GOT3 (cell line): ENCODE measurements at regions not wholly inside any gene's neighbourhood (a gene's known extent, or its start where the extent isn't known, plus 50 kb on each side); places are given as distances from the start of the nearest gene placed in this dataset.

Source experiments
- DNase-seq: peaks from one replicate; lab custom pipeline; 2025; ENCODE audit warnings: mixed read lengths; lab: John Stamatoyannopoulos, UW

- no peak for DNase-seq
Measured at GRCh38 chr11:27193434-27194225, 153.0 kb downstream of the BBOX1 start.

GRCh38 chr11:27192184-27192583 is 151.6 kb downstream of the BBOX1 start:
- DNase-seq: no peak

- DNase-seq: no peak
Measured at GRCh38 chr11:27191639-27192038, 151.0 kb downstream of the BBOX1 start.

- DNase-seq: no peak
Measured at GRCh38 chr11:27188696-27189095, 148.1 kb downstream of the BBOX1 start.

GRCh38 chr11:27187848-27188621 is 147.4 kb downstream of the BBOX1 start:
- no peak for DNase-seq

GRCh38 chr11:27187075-27187847 is 146.6 kb downstream of the BBOX1 start:
- DNase-seq: no peak

- no peak for DNase-seq
Measured at GRCh38 chr11:27186580-27186979, 146.0 kb downstream of the BBOX1 start.

GRCh38 chr11:27184458-27185312 is 144.1 kb downstream of the BBOX1 start:
- no peak for DNase-seq

GRCh38 chr11:27183672-27184457 is 143.2 kb downstream of the BBOX1 start:
- DNase-seq: no peak

- no peak for DNase-seq
Measured at GRCh38 chr11:27179334-27179733, 138.7 kb downstream of the BBOX1 start.

- DNase-seq: no peak
Measured at GRCh38 chr11:27178859-27179258, 138.2 kb downstream of the BBOX1 start.
